GM12878 (cell line): ENCODE measurements at regions not wholly inside any gene's neighbourhood (a gene's known extent, or its start where the extent isn't known, plus 50 kb on each side); places are given as distances from the start of the nearest gene placed in this dataset.

Experiments
- ATAC-seq: fragments of 200-7000 bp; cut with Tn5 transposase; 3 replicates; pipeline ENCODE4 v1.9.1; 2020; ENCODE audit warnings: mild to moderate bottlenecking, moderate library complexity
- BruUV-seq: library from RNA; stranded (reverse); fragments of 400-500 nt; replicated peaks from 2 replicates; lab custom pipeline; 2021; lab: Mats Ljungman, UMichigan
- CTCF ChIA-PET: fragments of 300-600 bp; sonication (Branson Sonifier 250); formaldehyde crosslinking; extraction: SDS; loops from one replicate; lab custom pipeline; 2021; ENCODE audit warnings: inconsistent platforms; lab: Yijun Ruan, JAX
- POLR2A ChIA-PET: fragments of 350-600 bp; formaldehyde crosslinking; extraction: SDS; loops from one replicate; lab custom pipeline; 2021; ENCODE audit warnings: inconsistent platforms; lab: Charles Lee
- RAD21 ChIA-PET: fragments of 300-600 bp; sonication (Branson Sonifier 250); formaldehyde crosslinking; loops from one replicate; lab custom pipeline; 2023; ENCODE audit warnings: antibody characterized with exemption; ENCODE audit not compliant: unreplicated experiment; lab: Charles Lee
- SMC1A ChIA-PET: fragments of 300-600 bp; sonication (Branson Sonifier 250); formaldehyde crosslinking; loops from one replicate; lab custom pipeline; 2023; ENCODE audit not compliant: unreplicated experiment, uncharacterized antibody; lab: Charles Lee
- DNase-seq: peaks from one replicate; pipeline ENCODE4 v3.0.0-alpha.2; 2011; ENCODE audit warnings: low read depth, low spot score
- FAIRE-seq: peaks from 3 replicates; lab custom pipeline; 2011; peaks lifted over from hg19 to GRCh38; lab: Jason Lieb, UNC
- H2AFZ ChIP-seq: 2 replicates; pipeline ENCODE4 v1.6.0; 2011; ENCODE audit warnings: low read depth, low read length, control low read depth; ENCODE audit not compliant: control insufficient read depth
- H3K27ac ChIP-seq: 2 replicates; pipeline ENCODE4 v1.5.1; 2011; ENCODE audit warnings: control low read depth; ENCODE audit not compliant: control insufficient read depth, insufficient read depth
- H3K27me3 ChIP-seq, 2 experiments: replicated peaks in 1 of 2; 2 replicates each; pipeline versions ENCODE4 v1.6.0 to v1.6.1; 2011; ENCODE audit warnings: low read length in 1 of 2; ENCODE audit not compliant: control insufficient read depth in 2 of 2, insufficient read depth in 2 of 2
- H3K36me3 ChIP-seq, 2 experiments: 2 replicates each; pipeline ENCODE4 v1.5.1; 2011; ENCODE audit warnings: low read length in 1 of 2; ENCODE audit not compliant: control insufficient read depth in 2 of 2, insufficient read depth in 2 of 2
- H3K4me1 ChIP-seq: 2 replicates; pipeline ENCODE4 v1.6.1; 2011; ENCODE audit warnings: mild to moderate bottlenecking, low read length, moderate library complexity, mixed read lengths; ENCODE audit not compliant: control insufficient read depth, insufficient read depth
- H3K4me2 ChIP-seq: 2 replicates; pipeline ENCODE4 v1.6.0; 2011; ENCODE audit warnings: control low read depth; ENCODE audit not compliant: control insufficient read depth, insufficient read depth
- H3K4me3 ChIP-seq: fragments of 200-600 bp; sonication (generic); 2 replicates; pipeline ENCODE4 v1.5.1; 2016
- H3K79me2 ChIP-seq: 2 replicates; pipeline ENCODE4 v1.6.0; 2011; ENCODE audit warnings: low read length; ENCODE audit not compliant: control insufficient read depth, insufficient read depth
- H3K9ac ChIP-seq: 2 replicates; pipeline ENCODE4 v1.8.0; 2011; ENCODE audit warnings: low read length, control low read depth, mixed read lengths; ENCODE audit not compliant: control insufficient read depth, insufficient read depth
- H3K9me3 ChIP-seq: replicated peaks from 3 replicates; pipeline ENCODE4 v1.5.1; 2011; ENCODE audit warnings: mild to moderate bottlenecking, low read length; ENCODE audit not compliant: control insufficient read depth, insufficient read depth
- H4K20me1 ChIP-seq: 2 replicates; pipeline ENCODE4 v1.6.0; 2011; ENCODE audit not compliant: control insufficient read depth, insufficient read depth
- CBX3 ChIP-seq: fragments of 200-600 bp; sonication (generic); IDR thresholded peaks from 2 replicates; pipeline ENCODE4 v1.6.1; 2016; ENCODE audit warnings: low read depth, borderline replicate concordance
- CHD4 ChIP-seq: fragments of 200-600 bp; sonication (generic); IDR thresholded peaks from 2 replicates; pipeline ENCODE4 v1.6.1; 2016; ENCODE audit warnings: mild to moderate bottlenecking
- CUX1 ChIP-seq: IDR thresholded peaks from 2 replicates; pipeline ENCODE4 v1.6.1; 2012; ENCODE audit warnings: improper control_type of control experiment, low read depth, low read length; ENCODE audit not compliant: insufficient replicate concordance
- KLF5 ChIP-seq: fragments of 450-650 bp; IDR thresholded peaks from 2 replicates; pipeline ENCODE4 v1.6.1; 2014; ENCODE audit warnings: mild to moderate bottlenecking; ENCODE audit not compliant: partially characterized antibody
- RB1 ChIP-seq: fragments of 450-650 bp; formaldehyde crosslinking; IDR thresholded peaks from 2 replicates; pipeline ENCODE4 v1.6.1; 2017; ENCODE audit warnings: mild to moderate bottlenecking, borderline replicate concordance
- REST ChIP-seq: IDR thresholded peaks from 2 replicates; pipeline ENCODE4 v1.6.1; 2012; ENCODE audit warnings: mild to moderate bottlenecking, low read depth, low read length
- SIX5 ChIP-seq: IDR thresholded peaks from 2 replicates; pipeline ENCODE4 v1.6.1; 2011; ENCODE audit warnings: mild to moderate bottlenecking, low read depth, low read length, moderate library complexity; ENCODE audit not compliant: severe bottlenecking
- WRNIP1 ChIP-seq: IDR thresholded peaks from 2 replicates; pipeline ENCODE4 v1.6.1; 2011; ENCODE audit warnings: low read depth, low read length, improper control_type of control experiment, borderline replicate concordance
- ZBTB11 ChIP-seq: fragments of 450-650 bp; formaldehyde crosslinking; IDR thresholded peaks from 2 replicates; pipeline ENCODE4 v1.5.0; 2022; ENCODE audit warnings: mild to moderate bottlenecking, missing genetic modification characterization
- WGBS: methylation state at CpG from one replicate; pipeline ENCODE4 v1.1.6; 2016; ENCODE audit warnings: low lambda C conversion rate; ENCODE audit not compliant: insufficient replicate concordance, insufficient coverage; ENCODE audit errors: missing lambda C conversion rate; 5-methylcytosine and 5-hydroxymethylcytosine counted together
- in situ Hi-C: fragments of 300-500 bp; cut with MboI; formaldehyde crosslinking; loops from 9 replicates; pipeline ENCODE4 v1.14.3; 2018; ENCODE audit warnings: mixed read lengths
- intact Hi-C: fragments of 100-400 bp; cut with micrococcal nuclease; formaldehyde crosslinking; loops from one replicate; pipeline ENCODE4 v1.14.2; 2022; ENCODE audit not compliant: unreplicated experiment

- no peak for TF ChIP-seq CUX1
Measured at GRCh38 chr22:49258107-49259010, 569.3 kb downstream of the BRD1 start (continued).

GRCh38 chr22:49257551-49257961 is 570.1 kb downstream of the BRD1 start:
- DNase-seq = no peak
- no peaks in the 10 kb centered on the region for H3K36me3 ChIP-seq
- no peak overlapping the region for H3K9ac ChIP-seq
- H3K9me3 ChIP-seq = no peaks in the 10 kb centered on the region; the same call in 2 of the 3 replicates
- no peaks in the 10 kb centered on the region for H3K4me1 ChIP-seq
- 31% methylated on average over 13 of the region's 13 CpGs for WGBS
- H3K4me2 ChIP-seq = no peak overlapping the region
- H3K4me3 ChIP-seq = no peak overlapping the region
- in situ Hi-C loops (no loop called here), intact Hi-C loops (no loop called here)
- POLR2A ChIA-PET = no interaction called here
- FAIRE-seq = no peak
- H4K20me1 ChIP-seq = no peaks in the 10 kb centered on the region
- CTCF ChIA-PET = no interaction called here
- SMC1A ChIA-PET = no interaction called here
- RAD21 ChIA-PET = no interaction called here
- H3K27ac ChIP-seq = no peak overlapping the region
- H3K79me2 ChIP-seq = no peaks in the 10 kb centered on the region
- ATAC-seq = no peak
- BruUV-seq = no TSS peak
- H2AFZ ChIP-seq = no peak overlapping the region
- no peaks in the 10 kb centered on the region for H3K27me3 ChIP-seq
- TF ChIP-seq CHD4 = no peak
- TF ChIP-seq CBX3 = no peak
- no peak for TF ChIP-seq WRNIP1
- TF ChIP-seq KLF5 = no peak
- no peak for TF ChIP-seq SIX5
- TF ChIP-seq REST = no peak
- no peak for TF ChIP-seq ZBTB11 (CRISPR knock-in tag)
- no peak for TF ChIP-seq RB1
